H9 (cell line): ENCODE measurements at regions not wholly inside any gene's neighbourhood (a gene's known extent, or its start where the extent isn't known, plus 50 kb on each side); places are given as distances from the start of the nearest gene placed in this dataset.
A peak's percentile ranks its signal among the peaks of the same experiment; 100 is the strongest.

Source experiments
- DNase-seq: peaks from one replicate; pipeline ENCODE4 v3.0.0-alpha.2; 2017
- H2AFZ ChIP-seq: one replicate; pipeline ENCODE4 v1.6.1; 2013; ENCODE audit warnings: mild to moderate bottlenecking, low read length, control low read depth, moderate library complexity
- H2AK5ac ChIP-seq: 2 replicates; pipeline ENCODE4 v1.6.1; 2013; ENCODE audit warnings: low read length, control low read depth, mixed read lengths; ENCODE audit not compliant: insufficient read length
- H2BK120ac ChIP-seq: one replicate; pipeline ENCODE4 v1.6.1; 2013; ENCODE audit warnings: low read depth, mild to moderate bottlenecking, low read length, control low read depth, inconsistent platforms; ENCODE audit not compliant: poor library complexity, severe bottlenecking
- H2BK12ac ChIP-seq: 2 replicates; pipeline ENCODE4 v1.6.1; 2013; ENCODE audit warnings: low read length, control low read depth, mixed read lengths, low read depth; ENCODE audit not compliant: insufficient read length
- H2BK15ac ChIP-seq: 2 replicates; pipeline ENCODE4 v1.6.1; 2013; ENCODE audit warnings: low read depth, low read length, control low read depth
- H2BK20ac ChIP-seq: one replicate; pipeline ENCODE4 v1.6.1; 2013; ENCODE audit warnings: low read depth, mild to moderate bottlenecking, low read length, control low read depth, inconsistent platforms; ENCODE audit not compliant: poor library complexity, severe bottlenecking
- H2BK5ac ChIP-seq: 2 replicates; pipeline ENCODE4 v1.6.1; 2013; ENCODE audit warnings: low read length, control low read depth, mixed read lengths; ENCODE audit not compliant: insufficient read length
- H3K14ac ChIP-seq: 2 replicates; pipeline ENCODE4 v1.6.1; 2013; ENCODE audit warnings: low read length, control low read depth; ENCODE audit not compliant: insufficient read depth
- H3K18ac ChIP-seq: 2 replicates; pipeline ENCODE4 v1.6.1; 2013; ENCODE audit warnings: low read depth, mild to moderate bottlenecking, mixed read lengths, low read length, control low read depth; ENCODE audit not compliant: insufficient read length
- H3K23ac ChIP-seq: 2 replicates; pipeline ENCODE4 v1.6.1; 2013; ENCODE audit warnings: low read length, control low read depth, mixed read lengths, low read depth; ENCODE audit not compliant: insufficient read length
- H3K23me2 ChIP-seq: 2 replicates; pipeline ENCODE4 v1.6.1; 2013; ENCODE audit warnings: low read depth, mild to moderate bottlenecking, mixed read lengths, low read length, control low read depth; ENCODE audit not compliant: insufficient read length, poor library complexity, severe bottlenecking
- H3K27ac ChIP-seq: 2 replicates; pipeline ENCODE4 v1.5.1; 2013; ENCODE audit warnings: low read length, control low read depth, mixed read lengths, low read depth; ENCODE audit not compliant: insufficient read length
- H3K27me3 ChIP-seq: 2 replicates; pipeline ENCODE4 v1.6.1; 2013; ENCODE audit warnings: low read length, control low read depth, inconsistent platforms; ENCODE audit not compliant: insufficient read depth
- H3K4ac ChIP-seq: 2 replicates; pipeline ENCODE4 v1.6.1; 2013; ENCODE audit warnings: low read depth, mild to moderate bottlenecking, control low read depth, inconsistent platforms, low read length, moderate library complexity
- H3K4me1 ChIP-seq: 2 replicates; pipeline ENCODE4 v1.6.1; 2013; ENCODE audit warnings: low read length, control low read depth, inconsistent platforms; ENCODE audit not compliant: insufficient read depth
- H3K4me2 ChIP-seq: 2 replicates; pipeline ENCODE4 v1.6.1; 2013; ENCODE audit warnings: low read length, control low read depth, mixed read lengths; ENCODE audit not compliant: insufficient read length, insufficient read depth
- H3K56ac ChIP-seq: 2 replicates; pipeline ENCODE4 v1.6.1; 2013; ENCODE audit warnings: low read depth, mild to moderate bottlenecking, mixed read lengths, low read length, control low read depth; ENCODE audit not compliant: insufficient read length
- H3K79me1 ChIP-seq: 2 replicates; pipeline ENCODE4 v1.6.1; 2013; ENCODE audit warnings: low read depth, mild to moderate bottlenecking, moderate library complexity, low read length, control low read depth, inconsistent platforms; ENCODE audit not compliant: insufficient read depth, poor library complexity, severe bottlenecking
- H3K79me2 ChIP-seq: 2 replicates; pipeline ENCODE4 v1.6.1; 2013; ENCODE audit warnings: low read length, control low read depth, inconsistent platforms; ENCODE audit not compliant: insufficient read depth
- H3K9ac ChIP-seq: 2 replicates; pipeline ENCODE4 v1.6.1; 2013; ENCODE audit warnings: low read length, control low read depth, mixed read lengths; ENCODE audit not compliant: insufficient read length; ENCODE audit errors: extremely low read depth
- H3K9me3 ChIP-seq: one replicate; pipeline ENCODE4 v1.6.1; 2013; ENCODE audit warnings: low read depth, low read length, inconsistent platforms; ENCODE audit not compliant: control insufficient read depth
- H3T11ph ChIP-seq: one replicate; pipeline ENCODE4 v1.6.1; 2013; ENCODE audit warnings: mild to moderate bottlenecking, low read length, control low read depth, inconsistent platforms
- H4K20me1 ChIP-seq: one replicate; pipeline ENCODE4 v1.6.1; 2013; ENCODE audit not compliant: control insufficient read depth, insufficient read length, insufficient read depth
- H4K5ac ChIP-seq: 2 replicates; pipeline ENCODE4 v1.6.1; 2013; ENCODE audit warnings: low read depth, mild to moderate bottlenecking, mixed read lengths, low read length, control low read depth; ENCODE audit not compliant: insufficient read length
- H4K8ac ChIP-seq: replicated peaks from 2 replicates; pipeline ENCODE4 v1.6.1; 2013; ENCODE audit warnings: low read length, control low read depth, mixed read lengths, low read depth; ENCODE audit not compliant: insufficient read length
- H4K91ac ChIP-seq: 2 replicates; pipeline ENCODE4 v1.6.1; 2013; ENCODE audit warnings: low read depth, mild to moderate bottlenecking, moderate library complexity, mixed read lengths, low read length, control low read depth; ENCODE audit not compliant: insufficient read length
- H3K27ac Mint-ChIP-seq, 3 experiments: 2 replicates in 2 of 3; 3 replicates in 1 of 3; pipeline ENCODE4 v1.8.0; 2020 to 2021; ENCODE audit warnings: mixed read lengths in 3 of 3, mild to moderate bottlenecking in 1 of 3, moderate library complexity in 1 of 3
- H3K27me3 Mint-ChIP-seq: 2 replicates; pipeline ENCODE4 v1.8.0; 2021; ENCODE audit warnings: low read depth, mild to moderate bottlenecking, moderate library complexity, mixed read lengths
- H3K36me3 Mint-ChIP-seq, 3 experiments: 2 replicates in 2 of 3; 3 replicates in 1 of 3; pipeline ENCODE4 v1.8.0; 2020 to 2021; ENCODE audit warnings: low read depth in 3 of 3, mixed read lengths in 3 of 3; ENCODE audit not compliant: insufficient read depth in 1 of 3
- H3K4me1 Mint-ChIP-seq, 2 experiments: 2 replicates each; pipeline ENCODE4 v1.8.0; 2020; ENCODE audit warnings: mixed read lengths in 2 of 2
- H3K4me3 Mint-ChIP-seq, 2 experiments: 2 replicates in 1 of 2; 3 replicates in 1 of 2; pipeline ENCODE4 v1.8.0; 2020 to 2021; ENCODE audit warnings: mild to moderate bottlenecking in 2 of 2, mixed read lengths in 2 of 2, moderate library complexity in 1 of 2
- H3K9me3 Mint-ChIP-seq, 2 experiments: 2 replicates in 1 of 2; 3 replicates in 1 of 2; pipeline ENCODE4 v1.8.0; 2020; ENCODE audit warnings: mild to moderate bottlenecking in 2 of 2, mixed read lengths in 2 of 2, moderate library complexity in 1 of 2
- WGBS: extraction: QIAGEN DNeasy Blood & Tissue Kit; methylation state at CpG from one replicate; pipeline ENCODE4 v1.1.7; 2013; ENCODE audit warnings: missing lambda C conversion rate, low lambda C conversion rate, mixed read lengths; ENCODE audit not compliant: insufficient read length; ENCODE audit errors: extremely low coverage; 5-methylcytosine and 5-hydroxymethylcytosine counted together
- TF ChIP-seq, protein P1 (sequence below): fragments of 200-600 bp; sonication (generic); conservative IDR thresholded peaks from 3 replicates; pipeline ENCODE4 v1.8.0; 2021; ENCODE audit warnings: antibody characterized with exemption, mild to moderate bottlenecking

DNA sequence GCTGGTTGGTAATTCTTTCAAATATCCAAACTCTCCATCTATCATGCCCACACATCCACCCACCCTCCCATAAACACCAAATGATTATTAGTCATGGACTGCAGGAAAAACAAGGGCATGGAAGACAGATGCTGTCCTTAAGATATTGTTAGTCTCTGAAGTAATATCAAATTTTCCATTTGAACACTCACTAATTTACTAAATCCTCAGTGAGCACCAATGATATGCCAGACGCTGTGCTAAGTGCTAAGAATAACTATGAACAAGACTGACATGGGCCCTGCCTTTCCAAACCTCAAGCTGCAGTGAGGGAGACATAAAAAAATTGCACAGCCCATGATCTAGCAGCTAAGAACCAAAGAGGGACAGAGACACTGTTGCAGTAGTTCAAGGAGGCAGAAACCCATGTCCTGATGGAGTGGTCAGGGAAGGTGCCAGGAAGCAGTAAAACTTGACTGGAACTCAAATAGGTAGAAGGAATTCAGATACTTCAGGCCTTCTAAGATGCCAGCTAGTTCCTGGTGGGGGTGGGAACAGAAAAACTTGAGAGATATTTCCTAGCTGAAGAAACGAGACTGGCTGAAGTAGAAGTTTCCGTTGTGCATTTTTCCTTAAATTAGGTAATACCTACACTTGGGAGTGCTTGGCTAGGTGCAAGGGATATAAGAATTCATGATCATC, 182.1 kb downstream of the OSR1 start:
- H3K4me1 Mint-ChIP-seq: peaks cover 13 to 15% of the 10 kb centered on the region in 2 experiments
- no peak overlapping the region for H4K91ac ChIP-seq
- no peak overlapping the region for H3K14ac ChIP-seq
- H3K4me3 Mint-ChIP-seq: no peak overlapping the region
- H2BK15ac ChIP-seq: no peak overlapping the region
- no peak overlapping the region for H2BK5ac ChIP-seq
- no peaks in the 10 kb centered on the region for H3K23me2 ChIP-seq
- no peaks in the 10 kb centered on the region; the same call in 1 of the 2 replicates for H3K4me1 ChIP-seq
- no peaks in the 10 kb centered on the region for H3K27me3 Mint-ChIP-seq
- no peaks in the 10 kb centered on the region for H3K79me2 ChIP-seq
- H2BK12ac ChIP-seq: no peak overlapping the region
- H3K9ac ChIP-seq: no peak overlapping the region
- no peak overlapping the region for H3K4me2 ChIP-seq
- peaks cover 2 to 16% (median 9%) of the 10 kb centered on the region in 3 experiments; a peak in 5 of 7 replicates for H3K36me3 Mint-ChIP-seq
- H3K4ac ChIP-seq: no peak overlapping the region
- no peaks in the 10 kb centered on the region for H3K79me1 ChIP-seq
- TF ChIP-seq, protein P1, sequence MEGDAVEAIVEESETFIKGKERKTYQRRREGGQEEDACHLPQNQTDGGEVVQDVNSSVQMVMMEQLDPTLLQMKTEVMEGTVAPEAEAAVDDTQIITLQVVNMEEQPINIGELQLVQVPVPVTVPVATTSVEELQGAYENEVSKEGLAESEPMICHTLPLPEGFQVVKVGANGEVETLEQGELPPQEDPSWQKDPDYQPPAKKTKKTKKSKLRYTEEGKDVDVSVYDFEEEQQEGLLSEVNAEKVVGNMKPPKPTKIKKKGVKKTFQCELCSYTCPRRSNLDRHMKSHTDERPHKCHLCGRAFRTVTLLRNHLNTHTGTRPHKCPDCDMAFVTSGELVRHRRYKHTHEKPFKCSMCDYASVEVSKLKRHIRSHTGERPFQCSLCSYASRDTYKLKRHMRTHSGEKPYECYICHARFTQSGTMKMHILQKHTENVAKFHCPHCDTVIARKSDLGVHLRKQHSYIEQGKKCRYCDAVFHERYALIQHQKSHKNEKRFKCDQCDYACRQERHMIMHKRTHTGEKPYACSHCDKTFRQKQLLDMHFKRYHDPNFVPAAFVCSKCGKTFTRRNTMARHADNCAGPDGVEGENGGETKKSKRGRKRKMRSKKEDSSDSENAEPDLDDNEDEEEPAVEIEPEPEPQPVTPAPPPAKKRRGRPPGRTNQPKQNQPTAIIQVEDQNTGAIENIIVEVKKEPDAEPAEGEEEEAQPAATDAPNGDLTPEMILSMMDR: no peak
- no peaks in the 10 kb centered on the region for H3K27me3 ChIP-seq
- H3K9me3 Mint-ChIP-seq: peaks cover 14 to 15% of the 10 kb centered on the region in 2 experiments; a peak in 4 of 5 replicates
- H2BK20ac ChIP-seq: no peak overlapping the region
- no CpG with 5 or more reads among the region's 3 CpGs for WGBS
- no peak overlapping the region for H3K23ac ChIP-seq
- no peaks in the 10 kb centered on the region for H3K9me3 ChIP-seq
- H3K56ac ChIP-seq: no peak overlapping the region
- H3K27ac ChIP-seq: no peak overlapping the region
- H2AFZ ChIP-seq: no peak overlapping the region
- no peak overlapping the region for H2BK120ac ChIP-seq
- H4K8ac ChIP-seq: no peak overlapping the region
- no peak overlapping the region for H2AK5ac ChIP-seq
- H3K27ac Mint-ChIP-seq: peak overlapping the region in 1 of 3 experiments; percentile 26; a peak in 1 of 7 replicates
- no peak overlapping the region for H4K5ac ChIP-seq
- no peak overlapping the region for H3K18ac ChIP-seq
- H4K20me1 ChIP-seq: no peaks in the 10 kb centered on the region
- no peak overlapping the region for H3T11ph ChIP-seq
- DNase-seq: no peak
